Mesendoderm (in vitro differentiated cells): ENCODE measurements at regions not wholly inside any gene's neighbourhood (a gene's known extent, or its start where the extent isn't known, plus 50 kb on each side); places are given as distances from the start of the nearest gene placed in this dataset.

ENCODE experiments used
- DNase-seq: peaks from one replicate; pipeline ENCODE4 v3.0.0; 2013
- H2AK5ac ChIP-seq: 2 replicates; pipeline ENCODE4 v1.6.1; 2013; ENCODE audit warnings: low read length, inconsistent platforms
- H2BK120ac ChIP-seq: 2 replicates; pipeline ENCODE4 v1.6.1; 2013; ENCODE audit warnings: low read depth, mild to moderate bottlenecking, low read length, moderate library complexity, mixed read lengths
- H2BK15ac ChIP-seq: replicated peaks from 2 replicates; pipeline ENCODE4 v1.6.1; 2013; ENCODE audit warnings: low read depth, mild to moderate bottlenecking, moderate library complexity
- H2BK5ac ChIP-seq: 2 replicates; pipeline ENCODE4 v1.6.1; 2013; ENCODE audit warnings: low read length, inconsistent platforms
- H3K18ac ChIP-seq: 2 replicates; pipeline ENCODE4 v1.6.1; 2013; ENCODE audit warnings: mild to moderate bottlenecking, low read length, mixed read lengths
- H3K23ac ChIP-seq: one replicate; pipeline ENCODE4 v1.6.1; 2013; ENCODE audit warnings: low read length
- H3K27ac ChIP-seq: 2 replicates; pipeline ENCODE4 v1.5.1; 2013; ENCODE audit warnings: low read depth, mild to moderate bottlenecking, inconsistent platforms, low read length, moderate library complexity
- H3K27me3 ChIP-seq: 2 replicates; pipeline ENCODE4 v1.6.1; 2013; ENCODE audit warnings: low read length, control low read depth, mild to moderate bottlenecking, inconsistent platforms; ENCODE audit not compliant: insufficient read depth, poor library complexity
- H3K36me3 ChIP-seq: 2 replicates; pipeline ENCODE4 v1.6.1; 2013; ENCODE audit warnings: low read length, inconsistent platforms; ENCODE audit not compliant: control insufficient read depth, insufficient read depth
- H3K4ac ChIP-seq: one replicate; pipeline ENCODE4 v1.6.1; 2013; ENCODE audit warnings: low read depth, mild to moderate bottlenecking, low read length, moderate library complexity
- H3K4me1 ChIP-seq: 2 replicates; pipeline ENCODE4 v1.6.1; 2013; ENCODE audit warnings: low read depth, low read length, inconsistent platforms; ENCODE audit not compliant: control insufficient read depth
- H3K4me2 ChIP-seq: 2 replicates; pipeline ENCODE4 v1.6.1; 2013; ENCODE audit warnings: low read length
- H3K4me3 ChIP-seq: 2 replicates; pipeline ENCODE4 v1.5.1; 2013; ENCODE audit warnings: mild to moderate bottlenecking, low read length
- H3K56ac ChIP-seq: one replicate; pipeline ENCODE4 v1.6.1; 2013; ENCODE audit warnings: low read length
- H3K79me1 ChIP-seq: 2 replicates; pipeline ENCODE4 v1.6.1; 2013; ENCODE audit warnings: low read length, inconsistent platforms
- H3K79me2 ChIP-seq: 2 replicates; pipeline ENCODE4 v1.6.1; 2013; ENCODE audit warnings: mild to moderate bottlenecking, low read length; ENCODE audit not compliant: control insufficient read depth, insufficient read depth
- H3K9ac ChIP-seq: 2 replicates; pipeline ENCODE4 v1.6.1; 2013; ENCODE audit warnings: low read length, inconsistent platforms
- H4K5ac ChIP-seq: one replicate; pipeline ENCODE4 v1.6.1; 2013; ENCODE audit warnings: low read length
- H4K8ac ChIP-seq: one replicate; pipeline ENCODE4 v1.6.1; 2013; ENCODE audit warnings: low read depth, mild to moderate bottlenecking, control low read depth, low read length, moderate library complexity
- WGBS: extraction: QIAGEN DNeasy Blood & Tissue Kit; methylation state at CpG from one replicate; pipeline ENCODE4 v1.1.7; 2013; ENCODE audit warnings: low lambda C conversion rate, missing lambda C conversion rate; ENCODE audit not compliant: insufficient coverage; ENCODE audit errors: extremely low coverage; 5-methylcytosine and 5-hydroxymethylcytosine counted together

GRCh38 chr10:6722616-6723004 lies 142.5 kb upstream of the PRKCQ start:
- Histone ChIP-seq H3K36me3 (no peaks in the 10 kb centered on the region), H3K9ac (no peak overlapping the region), H2BK15ac (no peak overlapping the region), H3K79me2 (no peaks in the 10 kb centered on the region), H2AK5ac (no peak overlapping the region), H2BK5ac (no peak overlapping the region), H3K56ac (no peak overlapping the region), H4K8ac (no peak overlapping the region), H3K18ac (no peak overlapping the region), H3K4ac (no peak overlapping the region), H2BK120ac (no peak overlapping the region), H3K27me3 (no peaks in the 10 kb centered on the region), H3K4me3 (no peak overlapping the region), H3K23ac (no peak overlapping the region), H3K4me2 (no peak overlapping the region), H3K79me1 (no peaks in the 10 kb centered on the region), H3K27ac (no peak overlapping the region), H3K4me1 (peaks cover 5% of the 10 kb centered on the region), H4K5ac (no peak overlapping the region)
- WGBS, result no CpG with 5 or more reads among the region's 1 CpG
- no peak for DNase-seq

- no CpG with 5 or more reads among the region's 11 CpGs for WGBS
- Histone ChIP-seq H3K4me3 (no peak overlapping the region), H3K79me1 (no peaks in the 10 kb centered on the region), H3K4me2 (no peak overlapping the region), H4K5ac (no peak overlapping the region), H2BK5ac (no peak overlapping the region), H3K56ac (no peak overlapping the region), H3K4ac (no peak overlapping the region), H4K8ac (no peak overlapping the region), H3K79me2 (no peaks in the 10 kb centered on the region), H3K36me3 (no peaks in the 10 kb centered on the region), H2BK120ac (no peak overlapping the region), H3K9ac (no peak overlapping the region), H3K4me1 (peaks cover 5% of the 10 kb centered on the region), H3K18ac (no peak overlapping the region), H3K23ac (no peak overlapping the region), H2AK5ac (no peak overlapping the region), H3K27ac (no peak overlapping the region), H2BK15ac (no peak overlapping the region), H3K27me3 (no peaks in the 10 kb centered on the region)
- DNase-seq, result no peak
Measured at GRCh38 chr10:6721964-6722615, 142.0 kb upstream of the PRKCQ start.

- Histone ChIP-seq H3K27me3 (no peaks in the 10 kb centered on the region), H3K18ac (no peak overlapping the region), H3K79me2 (no peaks in the 10 kb centered on the region), H2AK5ac (no peak overlapping the region), H3K36me3 (no peaks in the 10 kb centered on the region), H3K4ac (no peak overlapping the region), H3K23ac (no peak overlapping the region), H3K4me3 (no peak overlapping the region), H3K4me1 (peaks cover 5% of the 10 kb centered on the region), H3K56ac (peak overlapping the region; percentile 56), H4K5ac (no peak overlapping the region), H3K79me1 (no peaks in the 10 kb centered on the region), H4K8ac (no peak overlapping the region), H3K9ac (no peak overlapping the region), H2BK15ac (no peak overlapping the region), H3K27ac (no peak overlapping the region), H2BK5ac (no peak overlapping the region), H3K4me2 (no peak overlapping the region), H2BK120ac (no peak overlapping the region)
- no CpG with 5 or more reads among the region's 7 CpGs for WGBS
- DNase-seq, result peak; percentile 81
Measured at GRCh38 chr10:6721480-6721879, 141.4 kb upstream of the PRKCQ start.

DNA sequence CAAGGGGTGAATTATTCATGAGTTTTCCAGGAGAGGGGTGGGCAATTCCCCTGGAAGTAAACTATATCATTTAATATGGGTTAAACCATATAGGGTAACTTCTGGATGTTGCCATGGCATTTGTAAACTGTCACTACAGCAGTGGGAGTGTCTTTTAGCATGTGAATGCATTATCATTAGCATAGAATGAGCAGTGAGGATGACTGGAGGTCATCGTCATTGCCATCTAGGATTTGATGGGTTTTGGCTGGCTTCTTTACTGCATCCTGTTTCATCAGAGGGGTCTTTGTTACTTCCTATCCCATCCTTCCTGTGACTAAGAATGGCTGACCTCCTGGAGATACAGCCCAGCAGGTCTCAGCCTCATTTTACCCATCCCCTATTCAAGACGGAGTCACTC lies 139.5 kb upstream of the PRKCQ start:
- no peaks in the 10 kb centered on the region for H3K79me2 ChIP-seq
- H3K27me3 ChIP-seq, result no peaks in the 10 kb centered on the region
- H3K79me1 ChIP-seq, result no peaks in the 10 kb centered on the region
- H3K4me1 ChIP-seq, result peaks cover 5% of the 10 kb centered on the region
- H4K5ac ChIP-seq, result no peak overlapping the region
- H3K27ac ChIP-seq, result no peak overlapping the region
- peak; percentile 72 for DNase-seq
- no peak overlapping the region for H2BK120ac ChIP-seq
- no peak overlapping the region for H3K18ac ChIP-seq
- H4K8ac ChIP-seq, result no peak overlapping the region
- no peak overlapping the region for H3K4ac ChIP-seq
- H3K4me3 ChIP-seq, result no peak overlapping the region
- no peak overlapping the region for H3K56ac ChIP-seq
- H2BK5ac ChIP-seq, result no peak overlapping the region
- H2BK15ac ChIP-seq, result no peak overlapping the region
- H3K9ac ChIP-seq, result no peak overlapping the region
- no peak overlapping the region for H2AK5ac ChIP-seq
- no peak overlapping the region for H3K4me2 ChIP-seq
- no CpG with 5 or more reads among the region's 2 CpGs for WGBS
- H3K36me3 ChIP-seq, result no peaks in the 10 kb centered on the region
- no peak overlapping the region for H3K23ac ChIP-seq

- Histone ChIP-seq H2BK15ac (no peak overlapping the region), H3K4me3 (no peak overlapping the region), H3K79me1 (no peaks in the 10 kb centered on the region), H3K4me2 (no peak overlapping the region), H3K4me1 (peaks cover 5% of the 10 kb centered on the region), H3K27me3 (no peaks in the 10 kb centered on the region), H4K5ac (no peak overlapping the region), H3K4ac (no peak overlapping the region), H2AK5ac (no peak overlapping the region), H3K36me3 (no peaks in the 10 kb centered on the region), H3K9ac (no peak overlapping the region), H4K8ac (no peak overlapping the region), H3K23ac (no peak overlapping the region), H2BK5ac (no peak overlapping the region), H3K18ac (no peak overlapping the region), H3K79me2 (no peaks in the 10 kb centered on the region), H3K27ac (no peak overlapping the region), H3K56ac (no peak overlapping the region), H2BK120ac (no peak overlapping the region)
- DNase-seq, result no peak
Measured at GRCh38 chr10:6718550-6718949, 138.5 kb upstream of the PRKCQ start.

GRCh38 chr10:6716516-6716915 lies 136.4 kb upstream of the PRKCQ start:
- no peak overlapping the region for H3K4me3 ChIP-seq
- H3K4ac ChIP-seq, result no peak overlapping the region
- H3K36me3 ChIP-seq, result no peaks in the 10 kb centered on the region
- no peak overlapping the region for H4K5ac ChIP-seq
- no peak overlapping the region for H3K9ac ChIP-seq
- no peak overlapping the region for H3K27ac ChIP-seq
- H4K8ac ChIP-seq, result no peak overlapping the region
- no peaks in the 10 kb centered on the region for H3K79me1 ChIP-seq
- H3K4me2 ChIP-seq, result no peak overlapping the region
- H3K18ac ChIP-seq, result no peak overlapping the region
- no peak overlapping the region for H2BK5ac ChIP-seq
- H2BK15ac ChIP-seq, result no peak overlapping the region
- no peaks in the 10 kb centered on the region for H3K79me2 ChIP-seq
- H3K27me3 ChIP-seq, result no peaks in the 10 kb centered on the region
- H2BK120ac ChIP-seq, result no peak overlapping the region
- no CpG with 5 or more reads among the region's 1 CpG for WGBS
- no peak overlapping the region for H3K23ac ChIP-seq
- no peak overlapping the region for H2AK5ac ChIP-seq
- no peak for DNase-seq
- H3K56ac ChIP-seq, result no peak overlapping the region
- H3K4me1 ChIP-seq, result peaks cover 2% of the 10 kb centered on the region
